ENCODE measurements at regions not wholly inside any gene's neighbourhood (a gene's known extent, or its start where the extent isn't known, plus 50 kb on each side); places are given as distances from the start of the nearest gene placed in this dataset.

DNA sequence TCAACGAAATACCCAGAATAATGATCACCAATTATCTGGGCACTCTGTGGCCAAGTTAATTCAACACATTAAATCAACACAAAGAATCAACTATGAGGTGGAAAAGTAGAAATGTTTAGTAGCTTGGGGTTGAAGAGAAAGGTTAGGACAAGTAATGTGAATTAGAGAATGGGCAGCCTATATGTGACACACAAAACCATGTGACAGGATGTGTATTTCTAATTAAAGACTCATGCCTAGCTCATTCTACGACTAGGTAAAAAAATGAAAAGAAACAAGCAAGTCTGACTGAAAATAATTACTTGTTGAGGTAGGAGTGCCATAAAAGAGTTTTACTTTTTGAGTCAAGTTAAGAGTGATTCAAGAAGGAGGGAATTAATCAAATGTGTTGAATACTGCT, 2646.0 kb upstream of the PCDH20 start:
- no peak for TF ChIP-seq POLR2A (IDR thresholded peaks at IDR 0.05; ENCODE audit: low read depth, low read length)
- FAIRE-seq = peak; percentile 74
- no peak for DNase-seq (ENCODE audit: insufficient read length, low spot score)

DNA sequence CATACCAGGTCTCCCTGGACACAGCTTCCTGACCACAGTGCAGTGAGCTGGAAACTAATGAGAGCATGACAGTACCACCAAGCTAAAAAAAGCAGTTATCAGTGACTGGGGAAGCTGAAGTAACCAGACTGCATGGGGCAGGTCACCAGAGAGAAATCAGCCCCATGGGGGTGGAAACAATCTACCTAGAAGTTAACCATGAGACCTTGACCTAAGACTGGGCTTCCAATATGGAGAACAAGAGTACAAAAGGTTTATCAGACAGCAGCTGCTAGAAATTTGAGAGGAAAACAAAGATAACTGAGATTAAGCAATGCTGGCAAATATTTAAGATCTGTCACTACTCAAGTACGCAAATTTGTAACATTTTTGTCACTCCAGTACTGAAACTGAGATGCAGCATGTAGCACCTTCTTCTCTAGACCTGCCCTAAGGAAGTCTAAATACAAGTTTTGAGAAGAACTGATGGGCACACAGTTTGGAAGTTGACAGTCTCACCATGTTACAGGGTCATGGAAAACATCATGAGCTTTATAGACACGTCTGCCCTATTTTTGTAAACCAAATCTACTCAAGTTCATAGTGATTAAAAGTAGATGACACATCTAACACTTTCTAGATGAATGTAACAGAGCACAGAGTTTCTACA, 2641.8 kb upstream of the PCDH20 start:
- FAIRE-seq (no peak), DNase-seq (ENCODE audit: insufficient read length, low spot score) (no peak)
- no peak for TF ChIP-seq POLR2A (IDR thresholded peaks at IDR 0.05; ENCODE audit: low read depth, low read length)

DNA sequence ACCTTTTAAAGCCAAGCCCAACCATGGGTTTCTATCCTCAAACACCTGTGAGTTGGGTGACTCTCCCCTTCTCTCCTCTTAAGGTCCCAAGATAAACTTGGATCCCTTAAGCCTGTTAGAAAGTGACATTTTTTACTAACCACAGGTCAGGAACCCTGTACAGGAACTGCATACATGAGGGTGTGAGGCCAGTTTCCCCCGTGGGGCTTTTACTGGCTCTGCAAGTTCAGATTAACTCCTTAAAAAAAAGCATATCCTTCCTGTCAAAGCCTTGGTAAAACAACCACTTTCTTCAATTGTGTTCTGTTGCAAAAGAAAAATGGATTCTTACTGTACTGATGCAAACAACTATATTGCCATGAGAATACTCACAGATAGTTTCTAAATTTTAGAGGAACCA, 2638.7 kb upstream of the PCDH20 start:
- no peak for FAIRE-seq

GRCh38 chr13:64052521-64052920, 2636.9 kb upstream of the PCDH20 start:
- no peak for DNase-seq (ENCODE audit: insufficient read length, low spot score)
- FAIRE-seq = no peak
- no peak for TF ChIP-seq POLR2A (IDR thresholded peaks at IDR 0.05; ENCODE audit: low read depth, low read length)

More for the DNA sequence above, 2638.7 kb upstream of the PCDH20 start:
- TF ChIP-seq POLR2A (IDR thresholded peaks at IDR 0.05; ENCODE audit: low read depth, low read length) = no peak
- DNase-seq (ENCODE audit: insufficient read length, low spot score) = no peak

- FAIRE-seq = no peak
- DNase-seq (ENCODE audit: insufficient read length, low spot score) = no peak
- no peak for TF ChIP-seq POLR2A (IDR thresholded peaks at IDR 0.05; ENCODE audit: low read depth, low read length)
Measured at GRCh38 chr13:64051278-64051677, 2635.6 kb upstream of the PCDH20 start.

DNA sequence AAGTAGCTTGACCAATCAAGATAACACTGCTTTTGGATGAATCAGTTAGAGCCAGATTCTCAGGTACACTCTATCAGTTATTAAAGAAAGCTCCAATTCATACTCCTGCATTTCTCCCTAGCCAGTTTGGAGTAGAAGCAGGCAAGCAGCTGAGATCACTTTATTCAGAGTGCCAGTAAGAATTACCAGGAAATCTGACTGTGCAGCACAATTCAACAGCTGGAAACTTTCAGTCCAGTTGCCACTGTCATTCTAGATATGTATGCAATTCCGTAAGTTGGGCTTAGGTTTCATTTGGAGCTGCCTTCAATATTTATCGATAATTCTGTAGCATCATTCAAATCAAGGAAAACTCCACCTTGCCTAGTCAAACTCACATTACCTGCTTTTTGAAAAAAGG, 2625.6 kb upstream of the PCDH20 start:
- no peak for DNase-seq (ENCODE audit: insufficient read length, low spot score)
- no peak for TF ChIP-seq POLR2A (IDR thresholded peaks at IDR 0.05; ENCODE audit: low read depth, low read length)
- no peak for FAIRE-seq

DNA sequence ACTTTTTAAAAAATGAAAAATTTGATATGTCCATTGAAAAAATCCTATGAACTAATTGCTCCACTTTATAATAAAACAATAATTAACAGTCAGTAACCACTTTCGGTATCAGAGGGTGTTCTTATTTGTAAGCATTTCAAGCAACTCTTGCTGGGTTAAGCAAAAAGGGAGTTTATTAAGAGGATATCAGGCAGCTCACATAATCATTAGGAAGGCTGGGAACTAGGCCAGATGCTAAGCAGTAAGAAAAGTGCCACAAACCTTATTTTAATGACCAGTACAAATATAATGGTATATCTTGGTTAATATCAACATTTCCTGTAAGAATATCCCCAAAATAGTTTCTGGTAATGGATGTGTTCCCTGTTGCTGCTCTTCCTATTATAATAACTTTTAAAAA, 2618.3 kb upstream of the PCDH20 start:
- FAIRE-seq = no peak
- TF ChIP-seq POLR2A (IDR thresholded peaks at IDR 0.05; ENCODE audit: low read depth, low read length) = no peak
- no peak for DNase-seq (ENCODE audit: insufficient read length, low spot score)

DNA sequence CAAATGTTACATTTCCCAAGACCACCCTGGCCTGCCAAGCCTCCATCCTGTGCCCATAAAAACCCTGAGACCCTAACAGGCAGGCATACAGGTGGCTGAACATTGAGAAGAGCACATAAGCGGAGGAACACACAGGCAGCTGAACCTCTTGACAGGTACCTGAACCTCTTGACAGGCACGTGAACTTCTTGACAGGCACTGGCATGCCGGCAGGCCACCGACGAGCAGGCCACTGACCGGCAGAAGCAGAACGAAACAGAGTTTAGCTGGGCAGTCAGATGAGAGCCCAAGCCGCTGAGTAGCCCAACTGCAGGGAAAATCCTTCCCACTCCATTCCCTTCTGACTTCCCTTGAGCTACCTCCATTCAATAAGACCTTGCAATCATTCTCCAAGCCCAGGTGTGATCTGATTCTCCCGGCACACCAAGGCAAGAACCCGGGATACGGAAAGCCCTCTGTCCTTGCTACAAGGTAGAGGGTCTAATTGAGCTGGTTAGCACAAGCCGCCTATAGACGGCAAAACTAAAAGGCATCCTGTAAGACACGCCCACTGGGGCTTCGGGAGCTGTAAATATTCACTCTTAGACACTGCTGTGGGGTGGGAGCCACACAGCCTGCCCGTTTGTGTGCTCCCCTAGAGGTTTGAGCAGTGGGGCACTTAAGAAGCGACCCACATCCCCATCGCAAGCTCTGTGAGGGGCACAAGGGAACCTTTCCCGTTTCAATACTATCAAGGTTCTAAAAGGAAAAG, 2613.9 kb upstream of the PCDH20 start:
- DNase-seq (ENCODE audit: insufficient read length, low spot score) (no peak), FAIRE-seq (no peak)
- TF ChIP-seq POLR2A (IDR thresholded peaks at IDR 0.05; ENCODE audit: low read depth, low read length) = no peak

DNA sequence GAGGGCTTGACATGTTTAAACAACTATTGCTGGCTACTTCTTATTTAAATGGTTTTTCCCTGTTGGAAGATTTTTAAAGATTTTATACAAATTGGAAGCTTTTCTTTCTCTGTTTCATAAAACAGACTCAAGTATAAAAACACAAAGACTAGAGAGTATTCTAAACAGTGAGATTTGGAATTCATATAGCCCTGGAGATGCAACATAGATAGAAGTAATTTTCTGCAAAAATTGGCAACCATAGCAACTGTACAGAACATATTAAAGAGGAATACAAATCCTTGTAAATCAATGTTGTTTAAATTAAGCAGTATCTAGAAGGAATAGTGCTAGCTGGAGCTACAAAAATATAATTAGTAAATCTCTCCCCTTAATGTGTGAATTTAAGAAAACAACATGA, 2612.9 kb upstream of the PCDH20 start:
- no peak for TF ChIP-seq POLR2A (IDR thresholded peaks at IDR 0.05; ENCODE audit: low read depth, low read length)
- no peak for FAIRE-seq
- DNase-seq (ENCODE audit: insufficient read length, low spot score) = no peak

GRCh38 chr13:64020126-64020525, 2604.5 kb upstream of the PCDH20 start:
- FAIRE-seq (no peak), DNase-seq (ENCODE audit: insufficient read length, low spot score) (no peak)
- no peak for TF ChIP-seq POLR2A (IDR thresholded peaks at IDR 0.05; ENCODE audit: low read depth, low read length)

- no peak for TF ChIP-seq POLR2A (IDR thresholded peaks at IDR 0.05; ENCODE audit: low read depth, low read length)
- FAIRE-seq = no peak
Measured at GRCh38 chr13:64007339-64007738, 2591.7 kb upstream of the PCDH20 start.

GRCh38 chr13:64000321-64000720, 2584.7 kb upstream of the PCDH20 start:
- TF ChIP-seq POLR2A (IDR thresholded peaks at IDR 0.05; ENCODE audit: low read depth, low read length) = no peak
- no peak for DNase-seq (ENCODE audit: insufficient read length, low spot score)
- FAIRE-seq = no peak

More at GRCh38 chr13:64007339-64007738, 2591.7 kb upstream of the PCDH20 start:
- no peak for DNase-seq (ENCODE audit: insufficient read length, low spot score)

GRCh38 chr13:63999614-64000305, 2584.1 kb upstream of the PCDH20 start:
- TF ChIP-seq POLR2A (IDR thresholded peaks at IDR 0.05; ENCODE audit: low read depth, low read length) = no peak
- DNase-seq (ENCODE audit: insufficient read length, low spot score) (no peak), FAIRE-seq (no peak)

GRCh38 chr13:63983366-63983765, 2567.7 kb upstream of the PCDH20 start:
- no peak for TF ChIP-seq POLR2A (IDR thresholded peaks at IDR 0.05; ENCODE audit: low read depth, low read length)
- FAIRE-seq = no peak
- DNase-seq (ENCODE audit: insufficient read length, low spot score) = no peak

Data from H54 (cell line).